ENCODE measurements at regions not wholly inside any gene's neighbourhood (a gene's known extent, or its start where the extent isn't known, plus 50 kb on each side); places are given as distances from the start of the nearest gene placed in this dataset.

GRCh38 chr3:103025880-103026279 is 591.1 kb downstream of the ZPLD1 start:
- intact Hi-C loops (cut with DNase I; ENCODE audit: low total_unique reads): no loop called here
- Histone ChIP-seq H3K9me3 (no peaks in the 10 kb centered on the region), H3K4me3 (no peak overlapping the region), H3K27ac (no peak overlapping the region), H3K4me1 (no peaks in the 10 kb centered on the region), H3K27me3 (no peaks in the 10 kb centered on the region), H3K36me3 (no peaks in the 10 kb centered on the region)
- DNase-seq: no peak
- no peak for TF ChIP-seq CTCF (IDR thresholded peaks at IDR 0.05)
- no peak for TF ChIP-seq POLR2A (IDR thresholded peaks at IDR 0.05)

GRCh38 chr3:103033841-103034240 is 599.0 kb downstream of the ZPLD1 start:
- DNase-seq: no peak
- H3K9me3 ChIP-seq: no peaks in the 10 kb centered on the region
- TF ChIP-seq POLR2A (IDR thresholded peaks at IDR 0.05) (no peak), CTCF (IDR thresholded peaks at IDR 0.05) (no peak)
- no peak overlapping the region for H3K4me3 ChIP-seq
- intact Hi-C loops (cut with DNase I; ENCODE audit: low total_unique reads): no loop called here
- H3K4me1 ChIP-seq: no peaks in the 10 kb centered on the region
- H3K27ac ChIP-seq: no peak overlapping the region
- H3K27me3 ChIP-seq: no peaks in the 10 kb centered on the region
- H3K36me3 ChIP-seq: no peaks in the 10 kb centered on the region

GRCh38 chr3:103047640-103048039 is 612.8 kb downstream of the ZPLD1 start:
- Histone ChIP-seq H3K9me3 (no peaks in the 10 kb centered on the region), H3K4me1 (no peaks in the 10 kb centered on the region), H3K27me3 (no peaks in the 10 kb centered on the region), H3K36me3 (no peaks in the 10 kb centered on the region), H3K4me3 (no peak overlapping the region), H3K27ac (no peak overlapping the region)
- intact Hi-C loops (cut with DNase I; ENCODE audit: low total_unique reads): no loop called here
- DNase-seq: no peak
- TF ChIP-seq CTCF (IDR thresholded peaks at IDR 0.05): no peak
- TF ChIP-seq POLR2A (IDR thresholded peaks at IDR 0.05): no peak

GRCh38 chr3:103048068-103048722 is 613.4 kb downstream of the ZPLD1 start:
- Histone ChIP-seq H3K27ac (no peak overlapping the region), H3K4me3 (no peak overlapping the region), H3K4me1 (no peaks in the 10 kb centered on the region), H3K9me3 (no peaks in the 10 kb centered on the region), H3K27me3 (no peaks in the 10 kb centered on the region), H3K36me3 (no peaks in the 10 kb centered on the region)
- intact Hi-C loops (cut with DNase I; ENCODE audit: low total_unique reads): no loop called here
- no peak for TF ChIP-seq CTCF (IDR thresholded peaks at IDR 0.05)
- no peak for TF ChIP-seq POLR2A (IDR thresholded peaks at IDR 0.05)
- DNase-seq: no peak

GRCh38 chr3:103052236-103052830 is 617.5 kb downstream of the ZPLD1 start:
- no peak overlapping the region for H3K4me3 ChIP-seq
- TF ChIP-seq CTCF (IDR thresholded peaks at IDR 0.05) (no peak), POLR2A (IDR thresholded peaks at IDR 0.05) (no peak)
- no peaks in the 10 kb centered on the region for H3K36me3 ChIP-seq
- intact Hi-C loops (cut with DNase I; ENCODE audit: low total_unique reads): no loop called here
- no peaks in the 10 kb centered on the region for H3K9me3 ChIP-seq
- no peaks in the 10 kb centered on the region for H3K4me1 ChIP-seq
- no peak overlapping the region for H3K27ac ChIP-seq
- DNase-seq: peak in 1 of 2 donors; percentile 12
- no peaks in the 10 kb centered on the region for H3K27me3 ChIP-seq
